H9 (cell line): ENCODE measurements at regions not wholly inside any gene's neighbourhood (a gene's known extent, or its start where the extent isn't known, plus 50 kb on each side); places are given as distances from the start of the nearest gene placed in this dataset.

Source experiments
- DNase-seq: peaks from one replicate; pipeline ENCODE4 v3.0.0-alpha.2; 2017
- H2AFZ ChIP-seq: one replicate; pipeline ENCODE4 v1.6.1; 2013; ENCODE audit warnings: mild to moderate bottlenecking, low read length, control low read depth, moderate library complexity
- H2AK5ac ChIP-seq: 2 replicates; pipeline ENCODE4 v1.6.1; 2013; ENCODE audit warnings: low read length, control low read depth, mixed read lengths; ENCODE audit not compliant: insufficient read length
- H2BK120ac ChIP-seq: one replicate; pipeline ENCODE4 v1.6.1; 2013; ENCODE audit warnings: low read depth, mild to moderate bottlenecking, low read length, control low read depth, inconsistent platforms; ENCODE audit not compliant: poor library complexity, severe bottlenecking
- H2BK12ac ChIP-seq: 2 replicates; pipeline ENCODE4 v1.6.1; 2013; ENCODE audit warnings: low read length, control low read depth, mixed read lengths, low read depth; ENCODE audit not compliant: insufficient read length
- H2BK15ac ChIP-seq: 2 replicates; pipeline ENCODE4 v1.6.1; 2013; ENCODE audit warnings: low read depth, low read length, control low read depth
- H2BK20ac ChIP-seq: one replicate; pipeline ENCODE4 v1.6.1; 2013; ENCODE audit warnings: low read depth, mild to moderate bottlenecking, low read length, control low read depth, inconsistent platforms; ENCODE audit not compliant: poor library complexity, severe bottlenecking
- H2BK5ac ChIP-seq: 2 replicates; pipeline ENCODE4 v1.6.1; 2013; ENCODE audit warnings: low read length, control low read depth, mixed read lengths; ENCODE audit not compliant: insufficient read length
- H3K14ac ChIP-seq: 2 replicates; pipeline ENCODE4 v1.6.1; 2013; ENCODE audit warnings: low read length, control low read depth; ENCODE audit not compliant: insufficient read depth
- H3K18ac ChIP-seq: 2 replicates; pipeline ENCODE4 v1.6.1; 2013; ENCODE audit warnings: low read depth, mild to moderate bottlenecking, mixed read lengths, low read length, control low read depth; ENCODE audit not compliant: insufficient read length
- H3K23ac ChIP-seq: 2 replicates; pipeline ENCODE4 v1.6.1; 2013; ENCODE audit warnings: low read length, control low read depth, mixed read lengths, low read depth; ENCODE audit not compliant: insufficient read length
- H3K23me2 ChIP-seq: 2 replicates; pipeline ENCODE4 v1.6.1; 2013; ENCODE audit warnings: low read depth, mild to moderate bottlenecking, mixed read lengths, low read length, control low read depth; ENCODE audit not compliant: insufficient read length, poor library complexity, severe bottlenecking
- H3K27ac ChIP-seq: 2 replicates; pipeline ENCODE4 v1.5.1; 2013; ENCODE audit warnings: low read length, control low read depth, mixed read lengths, low read depth; ENCODE audit not compliant: insufficient read length
- H3K27me3 ChIP-seq: 2 replicates; pipeline ENCODE4 v1.6.1; 2013; ENCODE audit warnings: low read length, control low read depth, inconsistent platforms; ENCODE audit not compliant: insufficient read depth
- H3K4ac ChIP-seq: 2 replicates; pipeline ENCODE4 v1.6.1; 2013; ENCODE audit warnings: low read depth, mild to moderate bottlenecking, control low read depth, inconsistent platforms, low read length, moderate library complexity
- H3K4me1 ChIP-seq: 2 replicates; pipeline ENCODE4 v1.6.1; 2013; ENCODE audit warnings: low read length, control low read depth, inconsistent platforms; ENCODE audit not compliant: insufficient read depth
- H3K4me2 ChIP-seq: 2 replicates; pipeline ENCODE4 v1.6.1; 2013; ENCODE audit warnings: low read length, control low read depth, mixed read lengths; ENCODE audit not compliant: insufficient read length, insufficient read depth
- H3K56ac ChIP-seq: 2 replicates; pipeline ENCODE4 v1.6.1; 2013; ENCODE audit warnings: low read depth, mild to moderate bottlenecking, mixed read lengths, low read length, control low read depth; ENCODE audit not compliant: insufficient read length
- H3K79me1 ChIP-seq: 2 replicates; pipeline ENCODE4 v1.6.1; 2013; ENCODE audit warnings: low read depth, mild to moderate bottlenecking, moderate library complexity, low read length, control low read depth, inconsistent platforms; ENCODE audit not compliant: insufficient read depth, poor library complexity, severe bottlenecking
- H3K79me2 ChIP-seq: 2 replicates; pipeline ENCODE4 v1.6.1; 2013; ENCODE audit warnings: low read length, control low read depth, inconsistent platforms; ENCODE audit not compliant: insufficient read depth
- H3K9ac ChIP-seq: 2 replicates; pipeline ENCODE4 v1.6.1; 2013; ENCODE audit warnings: low read length, control low read depth, mixed read lengths; ENCODE audit not compliant: insufficient read length; ENCODE audit errors: extremely low read depth
- H3K9me3 ChIP-seq: one replicate; pipeline ENCODE4 v1.6.1; 2013; ENCODE audit warnings: low read depth, low read length, inconsistent platforms; ENCODE audit not compliant: control insufficient read depth
- H3T11ph ChIP-seq: one replicate; pipeline ENCODE4 v1.6.1; 2013; ENCODE audit warnings: mild to moderate bottlenecking, low read length, control low read depth, inconsistent platforms
- H4K20me1 ChIP-seq: one replicate; pipeline ENCODE4 v1.6.1; 2013; ENCODE audit not compliant: control insufficient read depth, insufficient read length, insufficient read depth
- H4K5ac ChIP-seq: 2 replicates; pipeline ENCODE4 v1.6.1; 2013; ENCODE audit warnings: low read depth, mild to moderate bottlenecking, mixed read lengths, low read length, control low read depth; ENCODE audit not compliant: insufficient read length
- H4K8ac ChIP-seq: replicated peaks from 2 replicates; pipeline ENCODE4 v1.6.1; 2013; ENCODE audit warnings: low read length, control low read depth, mixed read lengths, low read depth; ENCODE audit not compliant: insufficient read length
- H4K91ac ChIP-seq: 2 replicates; pipeline ENCODE4 v1.6.1; 2013; ENCODE audit warnings: low read depth, mild to moderate bottlenecking, moderate library complexity, mixed read lengths, low read length, control low read depth; ENCODE audit not compliant: insufficient read length
- H3K27ac Mint-ChIP-seq, 3 experiments: 2 replicates in 2 of 3; 3 replicates in 1 of 3; pipeline ENCODE4 v1.8.0; 2020 to 2021; ENCODE audit warnings: mixed read lengths in 3 of 3, mild to moderate bottlenecking in 1 of 3, moderate library complexity in 1 of 3
- H3K27me3 Mint-ChIP-seq: 2 replicates; pipeline ENCODE4 v1.8.0; 2021; ENCODE audit warnings: low read depth, mild to moderate bottlenecking, moderate library complexity, mixed read lengths
- H3K36me3 Mint-ChIP-seq, 3 experiments: 2 replicates in 2 of 3; 3 replicates in 1 of 3; pipeline ENCODE4 v1.8.0; 2020 to 2021; ENCODE audit warnings: low read depth in 3 of 3, mixed read lengths in 3 of 3; ENCODE audit not compliant: insufficient read depth in 1 of 3
- H3K4me1 Mint-ChIP-seq, 2 experiments: 2 replicates each; pipeline ENCODE4 v1.8.0; 2020; ENCODE audit warnings: mixed read lengths in 2 of 2
- H3K4me3 Mint-ChIP-seq, 2 experiments: 2 replicates in 1 of 2; 3 replicates in 1 of 2; pipeline ENCODE4 v1.8.0; 2020 to 2021; ENCODE audit warnings: mild to moderate bottlenecking in 2 of 2, mixed read lengths in 2 of 2, moderate library complexity in 1 of 2
- H3K9me3 Mint-ChIP-seq, 2 experiments: 2 replicates in 1 of 2; 3 replicates in 1 of 2; pipeline ENCODE4 v1.8.0; 2020; ENCODE audit warnings: mild to moderate bottlenecking in 2 of 2, mixed read lengths in 2 of 2, moderate library complexity in 1 of 2
- CTCF ChIP-seq: fragments of 200-600 bp; sonication (generic); conservative IDR thresholded peaks from 3 replicates; pipeline ENCODE4 v1.8.0; 2021; ENCODE audit warnings: antibody characterized with exemption, mild to moderate bottlenecking
- WGBS: extraction: QIAGEN DNeasy Blood & Tissue Kit; methylation state at CpG from one replicate; pipeline ENCODE4 v1.1.7; 2013; ENCODE audit warnings: missing lambda C conversion rate, low lambda C conversion rate, mixed read lengths; ENCODE audit not compliant: insufficient read length; ENCODE audit errors: extremely low coverage; 5-methylcytosine and 5-hydroxymethylcytosine counted together

GRCh38 chr2:207255565-207256470, 90.1 kb upstream of the KLF7 start:
- H3K27ac ChIP-seq: no peak overlapping the region
- Mint-ChIP-seq H3K9me3 (no peaks in the 10 kb centered on the region), H3K4me1 (peaks cover 40 to 41% of the 10 kb centered on the region in 2 experiments), H3K27ac (no peak overlapping the region), H3K36me3 (no peaks in the 10 kb centered on the region), H3K4me3 (no peak overlapping the region), H3K27me3 (peaks cover 5% of the 10 kb centered on the region)
- DNase-seq: no peak
- no peak overlapping the region for H3K56ac ChIP-seq
- H3K27me3 ChIP-seq: no peaks in the 10 kb centered on the region
- TF ChIP-seq CTCF: no peak
- H3K4ac ChIP-seq: no peak overlapping the region
- H2BK120ac ChIP-seq: no peak overlapping the region
- H4K5ac ChIP-seq: no peak overlapping the region
- no peak overlapping the region for H3K9ac ChIP-seq
- H3K9me3 ChIP-seq: no peaks in the 10 kb centered on the region
- H2AFZ ChIP-seq: no peak overlapping the region
- no peak overlapping the region for H2BK5ac ChIP-seq
- WGBS: no CpG with 5 or more reads among the region's 17 CpGs
- H3K79me2 ChIP-seq: no peaks in the 10 kb centered on the region
- H3T11ph ChIP-seq: no peak overlapping the region
- no peak overlapping the region for H3K23ac ChIP-seq
- no peak overlapping the region for H4K91ac ChIP-seq
- no peak overlapping the region for H3K4me2 ChIP-seq
- no peak overlapping the region for H3K18ac ChIP-seq
- no peak overlapping the region for H2BK12ac ChIP-seq
- no peaks in the 10 kb centered on the region for H4K20me1 ChIP-seq
- no peak overlapping the region for H3K14ac ChIP-seq
- H2AK5ac ChIP-seq: no peak overlapping the region
- no peak overlapping the region for H4K8ac ChIP-seq
- no peaks in the 10 kb centered on the region for H3K79me1 ChIP-seq
- no peak overlapping the region for H2BK20ac ChIP-seq
- H2BK15ac ChIP-seq: no peak overlapping the region
- H3K23me2 ChIP-seq: no peaks in the 10 kb centered on the region
- H3K4me1 ChIP-seq: peaks cover 8% of the 10 kb centered on the region; the same call in 1 of the 2 replicates
